ENCODE measurements at regions not wholly inside any gene's neighbourhood (a gene's known extent, or its start where the extent isn't known, plus 50 kb on each side); places are given as distances from the start of the nearest gene placed in this dataset.

DNA sequence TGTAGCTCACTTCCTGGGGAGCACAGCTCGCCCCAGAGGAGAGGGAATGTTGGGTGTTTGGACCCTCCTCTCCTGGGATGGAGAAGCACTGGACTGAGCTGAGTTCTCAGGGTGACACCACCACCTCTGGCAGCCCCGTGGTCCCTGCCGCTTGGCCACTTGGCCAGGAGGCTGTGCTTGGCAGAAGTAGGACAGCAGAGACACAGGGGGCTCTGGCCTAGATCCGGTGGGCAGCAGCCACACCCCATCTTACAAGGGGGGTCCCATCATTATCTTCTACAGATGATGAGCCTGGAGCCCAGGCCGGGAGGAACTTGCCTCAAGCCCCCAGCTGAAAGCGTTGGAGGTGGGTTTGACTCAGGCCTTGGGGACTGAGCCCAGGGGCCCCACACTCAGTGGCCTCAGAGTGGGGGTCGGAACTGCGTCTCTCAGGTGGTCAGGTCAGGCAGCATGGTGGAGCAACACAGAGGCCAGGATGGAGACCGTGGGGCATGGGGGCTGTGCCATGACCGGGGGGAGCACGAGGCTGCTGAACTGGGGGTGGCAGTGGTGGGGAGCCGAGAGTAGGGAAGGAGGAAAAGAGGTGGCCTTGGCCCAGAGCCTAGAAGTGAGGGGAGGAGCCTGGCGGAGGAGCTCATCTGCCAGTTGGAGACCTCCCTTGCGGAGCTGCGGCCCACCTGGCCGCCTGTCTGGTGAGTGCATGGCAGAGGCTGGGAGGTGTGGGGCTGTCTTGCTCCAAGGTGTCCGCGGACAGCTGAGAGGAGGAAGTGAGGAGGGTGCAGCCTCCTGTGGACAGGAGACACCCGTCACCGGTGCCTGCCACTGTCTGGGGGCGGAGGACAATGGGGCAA, 63.6 kb upstream of the HDAC4 start:
- Histone ChIP-seq H3K9me3 (ENCODE audit: control insufficient read depth in 1 of 2, insufficient read depth in 1 of 2, low read length in 2 of 2) (no peaks in the 10 kb centered on the region), H3K4me1 (ENCODE audit: insufficient read depth, low read length) (peaks cover 5% of the 10 kb centered on the region), H3K36me3 (ENCODE audit: insufficient read depth, low read length) (no peaks in the 10 kb centered on the region), H3K27me3 (ENCODE audit: control insufficient read depth in 1 of 2, insufficient read depth in 2 of 2, low read length in 2 of 2) (no peaks in the 10 kb centered on the region), H3K4me3 (ENCODE audit: low read length) (no peak overlapping the region), H3K27ac (ENCODE audit: low read depth in 1 of 2, low read length in 2 of 2) (no peak overlapping the region)
- H3K27ac Mint-ChIP-seq, result no peak overlapping the region
- H3K36me3 Mint-ChIP-seq (ENCODE audit: low read depth), result no peaks in the 10 kb centered on the region
- ATAC-seq (ENCODE audit: poor library complexity) (no peak), DNase-seq (peak in 1 of 14 experiments; percentile 14)
- ChIA-PET CTCF (no interaction called here), POLR2A (no interaction called here)
- no peaks in the 10 kb centered on the region for H3K27me3 Mint-ChIP-seq
- intact Hi-C loops (cut with DNase I, micrococcal nuclease), result no loop called here
- no peaks in the 10 kb centered on the region for H3K4me1 Mint-ChIP-seq (ENCODE audit: low read depth)
- H3K9me3 Mint-ChIP-seq, result no peaks in the 10 kb centered on the region
- TF ChIP-seq, protein P1, sequence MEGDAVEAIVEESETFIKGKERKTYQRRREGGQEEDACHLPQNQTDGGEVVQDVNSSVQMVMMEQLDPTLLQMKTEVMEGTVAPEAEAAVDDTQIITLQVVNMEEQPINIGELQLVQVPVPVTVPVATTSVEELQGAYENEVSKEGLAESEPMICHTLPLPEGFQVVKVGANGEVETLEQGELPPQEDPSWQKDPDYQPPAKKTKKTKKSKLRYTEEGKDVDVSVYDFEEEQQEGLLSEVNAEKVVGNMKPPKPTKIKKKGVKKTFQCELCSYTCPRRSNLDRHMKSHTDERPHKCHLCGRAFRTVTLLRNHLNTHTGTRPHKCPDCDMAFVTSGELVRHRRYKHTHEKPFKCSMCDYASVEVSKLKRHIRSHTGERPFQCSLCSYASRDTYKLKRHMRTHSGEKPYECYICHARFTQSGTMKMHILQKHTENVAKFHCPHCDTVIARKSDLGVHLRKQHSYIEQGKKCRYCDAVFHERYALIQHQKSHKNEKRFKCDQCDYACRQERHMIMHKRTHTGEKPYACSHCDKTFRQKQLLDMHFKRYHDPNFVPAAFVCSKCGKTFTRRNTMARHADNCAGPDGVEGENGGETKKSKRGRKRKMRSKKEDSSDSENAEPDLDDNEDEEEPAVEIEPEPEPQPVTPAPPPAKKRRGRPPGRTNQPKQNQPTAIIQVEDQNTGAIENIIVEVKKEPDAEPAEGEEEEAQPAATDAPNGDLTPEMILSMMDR (IDR thresholded peaks at IDR 0.05), result no peak
- no peak overlapping the region for H3K4me3 Mint-ChIP-seq

DNA sequence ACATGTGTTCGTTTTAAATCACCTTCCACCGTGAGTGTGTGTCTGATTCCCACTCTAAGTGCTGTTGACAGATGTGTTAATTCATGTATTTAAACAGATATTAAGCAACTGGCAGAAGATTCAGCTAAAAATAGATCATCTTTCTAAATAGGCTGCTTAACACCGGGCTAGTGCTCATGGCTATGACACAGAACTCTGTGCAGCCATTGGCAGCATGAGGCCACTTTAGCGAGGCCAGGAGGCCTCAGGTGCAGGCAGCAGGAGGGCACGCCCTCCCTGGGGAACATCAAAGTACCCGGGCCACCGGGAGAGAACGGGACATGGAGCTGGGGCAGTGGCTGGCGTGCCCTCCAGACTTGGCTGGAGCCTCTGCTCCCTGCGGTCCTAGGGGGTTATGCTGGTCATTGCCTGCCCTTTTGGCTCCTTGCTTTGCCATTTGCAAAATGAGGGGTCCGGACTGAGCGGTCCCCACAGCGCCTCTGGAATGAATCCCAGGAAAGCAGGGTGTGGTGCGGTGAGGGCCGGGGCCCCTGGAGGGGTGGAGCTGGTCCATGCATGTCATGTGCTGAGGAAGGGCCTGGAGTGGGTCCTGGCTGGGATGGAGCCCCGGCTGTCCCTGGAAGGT, 62.8 kb upstream of the HDAC4 start:
- DNase-seq, result peak in 1 of 14 experiments; percentile 30
- CTCF ChIA-PET, result no interaction called here
- POLR2A ChIA-PET, result no interaction called here
- no peaks in the 10 kb centered on the region for H3K9me3 ChIP-seq (ENCODE audit: control insufficient read depth in 1 of 2, insufficient read depth in 1 of 2, low read length in 2 of 2)
- Mint-ChIP-seq H3K27me3 (no peaks in the 10 kb centered on the region), H3K36me3 (ENCODE audit: low read depth) (no peaks in the 10 kb centered on the region), H3K27ac (no peak overlapping the region), H3K9me3 (no peaks in the 10 kb centered on the region), H3K4me1 (ENCODE audit: low read depth) (no peaks in the 10 kb centered on the region), H3K4me3 (no peak overlapping the region)
- intact Hi-C loops (cut with DNase I, micrococcal nuclease), result no loop called here
- TF ChIP-seq, protein P1 (IDR thresholded peaks at IDR 0.05), result no peak
- no peak for ATAC-seq (ENCODE audit: poor library complexity)
- H3K36me3 ChIP-seq (ENCODE audit: insufficient read depth, low read length), result no peaks in the 10 kb centered on the region
- H3K27me3 ChIP-seq (ENCODE audit: control insufficient read depth in 1 of 2, insufficient read depth in 2 of 2, low read length in 2 of 2), result no peaks in the 10 kb centered on the region
- peaks cover 5% of the 10 kb centered on the region for H3K4me1 ChIP-seq (ENCODE audit: insufficient read depth, low read length)
- H3K27ac ChIP-seq (ENCODE audit: low read depth in 1 of 2, low read length in 2 of 2), result no peak overlapping the region
- no peak overlapping the region for H3K4me3 ChIP-seq (ENCODE audit: low read length)

DNA sequence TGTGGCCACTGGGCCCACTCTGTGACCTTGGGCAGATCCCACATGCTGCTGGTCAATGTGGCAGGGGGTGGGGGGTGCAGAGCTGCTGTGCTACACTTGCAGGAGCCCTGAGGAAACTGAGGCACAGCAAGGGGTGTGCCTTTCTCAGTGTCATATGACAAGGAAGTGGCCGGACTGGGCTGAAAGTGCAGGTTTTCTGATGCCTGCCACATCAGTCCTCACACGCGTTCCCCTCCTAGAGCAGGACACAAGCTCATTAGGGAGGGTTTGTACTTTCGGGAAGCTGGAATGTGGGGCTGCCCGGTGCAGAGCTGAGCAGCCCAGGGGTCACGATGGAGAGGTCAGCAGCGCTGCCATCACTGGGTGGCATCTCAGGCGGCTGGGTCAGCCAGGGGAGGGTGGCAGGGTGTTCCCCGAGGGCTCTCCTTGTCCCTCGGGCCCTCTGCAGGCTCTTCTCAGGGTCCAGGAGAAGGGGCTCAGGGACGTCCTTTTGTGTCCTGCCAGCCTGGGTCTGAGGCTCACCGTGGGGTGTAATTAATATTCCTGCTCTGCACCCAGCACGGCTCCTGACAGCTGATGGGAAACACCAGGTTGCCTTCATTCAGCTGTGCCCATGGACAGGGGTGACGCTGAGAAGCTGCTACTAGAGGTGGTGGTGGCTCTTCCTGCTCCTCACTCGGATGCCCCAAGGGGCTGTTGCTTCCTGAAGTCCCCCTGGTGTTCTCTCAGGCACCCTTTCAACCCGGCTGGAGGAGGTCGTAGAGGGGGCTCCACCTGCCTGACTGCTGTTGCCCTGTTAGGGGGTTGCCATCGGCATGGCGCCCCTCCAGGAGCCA, 62.1 kb upstream of the HDAC4 start:
- H3K36me3 ChIP-seq (ENCODE audit: insufficient read depth, low read length), result no peaks in the 10 kb centered on the region
- TF ChIP-seq, protein P1 (IDR thresholded peaks at IDR 0.05), result no peak
- DNase-seq, result peak in 1 of 14 experiments; percentile 27
- intact Hi-C loops (cut with DNase I, micrococcal nuclease), result no loop called here
- no peaks in the 10 kb centered on the region for H3K27me3 ChIP-seq (ENCODE audit: control insufficient read depth in 1 of 2, insufficient read depth in 2 of 2, low read length in 2 of 2)
- Mint-ChIP-seq H3K27me3 (peaks cover 4% of the 10 kb centered on the region), H3K36me3 (ENCODE audit: low read depth) (no peaks in the 10 kb centered on the region), H3K9me3 (no peaks in the 10 kb centered on the region), H3K27ac (no peak overlapping the region), H3K4me1 (ENCODE audit: low read depth) (no peaks in the 10 kb centered on the region), H3K4me3 (no peak overlapping the region)
- H3K4me3 ChIP-seq (ENCODE audit: low read length), result no peak overlapping the region
- no peak overlapping the region for H3K27ac ChIP-seq (ENCODE audit: low read depth in 1 of 2, low read length in 2 of 2)
- ATAC-seq (ENCODE audit: poor library complexity), result no peak
- ChIA-PET CTCF (no interaction called here), POLR2A (no interaction called here)
- H3K4me1 ChIP-seq (ENCODE audit: insufficient read depth, low read length), result peaks cover 5% of the 10 kb centered on the region
- H3K9me3 ChIP-seq (ENCODE audit: control insufficient read depth in 1 of 2, insufficient read depth in 1 of 2, low read length in 2 of 2), result no peaks in the 10 kb centered on the region
